Tibial nerve (tissue), 4 donors: ENCODE measurements at regions not wholly inside any gene's neighbourhood (a gene's known extent, or its start where the extent isn't known, plus 50 kb on each side); places are given as distances from the start of the nearest gene placed in this dataset.

Experiments
- DNase-seq, 2 donors: peaks; one replicate each; pipeline ENCODE4 v3.0.0-alpha.2; 2019; ENCODE audit warnings: low spot score in 2 of 2
- H3K27ac ChIP-seq, 4 donors: fragments of 200-600 bp; sonication (generic) in 3 of 4; one replicate each; pipeline ENCODE4 v1.5.1; 2017 to 2019; ENCODE audit warnings: mild to moderate bottlenecking in 1 of 4
- H3K27me3 ChIP-seq, 2 donors: fragments of 200-600 bp; sonication (generic) in 1 of 2; one replicate each; pipeline versions ENCODE4 v1.5.1 to v1.6.0; 2017 to 2019
- H3K36me3 ChIP-seq, 3 donors: fragments of 200-600 bp; sonication (generic); one replicate each; pipeline ENCODE4 v1.5.1; 2018 to 2019
- H3K4me1 ChIP-seq, 4 donors: fragments of 200-600 bp; sonication (generic) in 3 of 4; one replicate each; pipeline ENCODE4 v1.5.1; 2017 to 2019
- H3K4me3 ChIP-seq, 4 donors: fragments of 200-600 bp; sonication (generic) in 3 of 4; one replicate each; pipeline ENCODE4 v1.5.1; 2017 to 2019; ENCODE audit warnings: mild to moderate bottlenecking in 1 of 4, moderate library complexity in 1 of 4
- H3K9me3 ChIP-seq, 4 donors: fragments of 200-600 bp; sonication (generic) in 3 of 4; one replicate each; pipeline ENCODE4 v1.5.1; 2017 to 2019
- CTCF ChIP-seq, 5 experiments: fragments of 200-600 bp in 3 of 5; fragments of 450-650 bp in 2 of 5; sonication (generic) in 3 of 5; IDR thresholded peaks; one replicate each; pipeline ENCODE4 v1.5.1; 2016 to 2019; ENCODE audit warnings: antibody characterized with exemption in 5 of 5, mild to moderate bottlenecking in 3 of 5, moderate library complexity in 2 of 5
- EP300 ChIP-seq, 2 donors: sonication (generic); formaldehyde crosslinking; IDR thresholded peaks; one replicate each; pipeline ENCODE4 v1.6.1; 2017; ENCODE audit warnings: antibody characterized with exemption in 2 of 2, mild to moderate bottlenecking in 1 of 2
- POLR2A ChIP-seq, 2 donors: fragments of 450-650 bp; IDR thresholded peaks; one replicate each; pipeline ENCODE4 v1.6.1; 2017; ENCODE audit warnings: antibody characterized with exemption in 2 of 2, mild to moderate bottlenecking in 2 of 2, moderate library complexity in 2 of 2
- WGBS, 2 donors: methylation state at CpG; one replicate each; pipeline ENCODE4 v1.1.5; 2018; 5-methylcytosine and 5-hydroxymethylcytosine counted together

DNA sequence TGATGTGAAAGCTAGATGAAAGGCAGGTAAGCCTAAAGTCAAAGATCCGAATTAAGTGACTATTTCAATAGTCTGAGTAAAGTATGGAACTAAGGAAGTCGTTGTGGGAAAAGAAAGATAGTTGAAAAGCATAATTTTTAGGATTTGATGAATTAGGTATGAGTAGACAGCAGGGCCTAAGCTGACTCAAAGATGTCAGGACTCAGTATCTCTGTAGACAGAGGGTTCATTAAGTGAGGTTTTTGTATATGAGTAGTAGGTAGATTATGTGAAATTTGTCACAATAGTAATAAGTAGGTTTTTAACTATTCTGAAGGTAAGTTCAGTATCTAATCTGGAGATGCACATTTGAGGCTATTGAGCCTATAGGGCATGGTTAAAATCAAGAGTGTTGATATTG, 196.4 kb downstream of the RASSF9 start:
- Histone ChIP-seq H3K4me1 (no peaks in the 10 kb centered on the region), H3K27ac (no peak overlapping the region), H3K9me3 (no peaks in the 10 kb centered on the region), H3K4me3 (no peak overlapping the region), H3K36me3 (no peaks in the 10 kb centered on the region), H3K27me3 (no peaks in the 10 kb centered on the region)
- TF ChIP-seq POLR2A (IDR thresholded peaks at IDR 0.05) = no peak
- no peak for TF ChIP-seq EP300 (IDR thresholded peaks at IDR 0.05)
- TF ChIP-seq CTCF (IDR thresholded peaks at IDR 0.05) = no peak
- 80 to 83% methylated on average over 2 of the region's 2 CpGs for WGBS, 2 donors
- DNase-seq = no peak

- Histone ChIP-seq H3K27ac (no peak overlapping the region), H3K9me3 (no peaks in the 10 kb centered on the region), H3K36me3 (no peaks in the 10 kb centered on the region), H3K27me3 (no peaks in the 10 kb centered on the region), H3K4me3 (no peak overlapping the region), H3K4me1 (no peaks in the 10 kb centered on the region)
- TF ChIP-seq CTCF (IDR thresholded peaks at IDR 0.05) (no peak), POLR2A (IDR thresholded peaks at IDR 0.05) (no peak), EP300 (IDR thresholded peaks at IDR 0.05) (no peak)
- DNase-seq = no peak
- WGBS, 2 donors = 53 to 56% methylated on average over 2 of the region's 2 CpGs
Observed at GRCh38 chr12:85641796-85642195, 194.4 kb downstream of the RASSF9 start.

- Histone ChIP-seq H3K4me3 (no peak overlapping the region), H3K27ac (no peak overlapping the region), H3K36me3 (no peaks in the 10 kb centered on the region), H3K27me3 (no peaks in the 10 kb centered on the region), H3K4me1 (no peaks in the 10 kb centered on the region), H3K9me3 (no peaks in the 10 kb centered on the region)
- TF ChIP-seq EP300 (IDR thresholded peaks at IDR 0.05) (no peak), CTCF (IDR thresholded peaks at IDR 0.05) (no peak), POLR2A (IDR thresholded peaks at IDR 0.05) (no peak)
- WGBS, 2 donors = 92 to 94% methylated on average over 2 of the region's 2 CpGs
- DNase-seq = no peak
Observed at GRCh38 chr12:85642288-85642687, 193.9 kb downstream of the RASSF9 start.

GRCh38 chr12:85642808-85643207, 193.4 kb downstream of the RASSF9 start:
- WGBS, 2 donors = 71 to 79% methylated on average over 5 of the region's 5 CpGs
- no peak for DNase-seq
- no peak for TF ChIP-seq CTCF (IDR thresholded peaks at IDR 0.05)
- TF ChIP-seq POLR2A (IDR thresholded peaks at IDR 0.05) = no peak
- no peak for TF ChIP-seq EP300 (IDR thresholded peaks at IDR 0.05)
- Histone ChIP-seq H3K36me3 (no peaks in the 10 kb centered on the region), H3K4me1 (no peaks in the 10 kb centered on the region), H3K9me3 (no peaks in the 10 kb centered on the region), H3K4me3 (no peak overlapping the region), H3K27me3 (no peaks in the 10 kb centered on the region), H3K27ac (no peak overlapping the region)

DNA sequence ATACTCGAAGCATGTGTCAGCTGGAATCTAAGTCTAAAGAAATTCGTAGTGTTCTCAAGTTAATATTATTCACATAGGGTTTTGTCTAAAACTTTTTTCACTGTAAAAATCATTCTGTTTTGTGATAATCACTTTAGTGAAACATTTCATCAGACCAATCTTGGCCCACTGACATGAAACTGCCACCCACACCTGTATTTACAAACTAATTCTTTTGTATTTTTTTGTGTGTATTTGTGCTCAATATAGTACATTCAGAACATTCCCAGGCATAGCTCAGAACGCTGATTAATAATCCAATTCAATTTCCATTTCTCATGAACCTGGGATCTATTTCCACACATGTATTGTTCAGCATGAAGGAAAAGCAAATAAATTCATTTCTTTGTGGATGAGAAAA, 191.7 kb downstream of the RASSF9 start:
- H3K4me1 ChIP-seq = no peaks in the 10 kb centered on the region
- H3K9me3 ChIP-seq = no peaks in the 10 kb centered on the region
- H3K27ac ChIP-seq = no peak overlapping the region
- WGBS, 2 donors = 67 to 68% methylated on average over 3 of the region's 3 CpGs
- DNase-seq = no peak
- TF ChIP-seq CTCF (IDR thresholded peaks at IDR 0.05) (no peak), EP300 (IDR thresholded peaks at IDR 0.05) (no peak), POLR2A (IDR thresholded peaks at IDR 0.05) (no peak)
- H3K36me3 ChIP-seq = no peaks in the 10 kb centered on the region
- no peak overlapping the region for H3K4me3 ChIP-seq
- H3K27me3 ChIP-seq = no peaks in the 10 kb centered on the region
